Endothelial cell (in vitro differentiated cells): ENCODE measurements at regions not wholly inside any gene's neighbourhood (a gene's known extent, or its start where the extent isn't known, plus 50 kb on each side); places are given as distances from the start of the nearest gene placed in this dataset.
"Not testable (repeated sequence)": the region's sequence is repeated elsewhere in the genome, so short reads cannot be mapped to it uniquely, and the experiment has no call there.

Experiments used
- DNase-seq: peaks from one replicate; pipeline ENCODE4 v3.0.0; 2021; ENCODE audit warnings: low spot score
- H3K27ac Mint-ChIP-seq: one replicate; pipeline ENCODE4 v1.8.0; 2021; ENCODE audit warnings: mixed read lengths, inconsistent platforms; ENCODE audit not compliant: unreplicated experiment
- H3K27me3 Mint-ChIP-seq: one replicate; pipeline ENCODE4 v1.8.0; 2021; ENCODE audit warnings: mild to moderate bottlenecking, moderate library complexity, mixed read lengths, inconsistent platforms; ENCODE audit not compliant: unreplicated experiment
- H3K36me3 Mint-ChIP-seq: one replicate; pipeline ENCODE4 v1.8.0; 2021; ENCODE audit warnings: mild to moderate bottlenecking, low read depth, mixed read lengths, inconsistent platforms; ENCODE audit not compliant: unreplicated experiment
- H3K4me1 Mint-ChIP-seq: one replicate; pipeline ENCODE4 v1.8.0; 2021; ENCODE audit warnings: mild to moderate bottlenecking, mixed read lengths, inconsistent platforms; ENCODE audit not compliant: unreplicated experiment
- H3K4me3 Mint-ChIP-seq: one replicate; pipeline ENCODE4 v1.8.0; 2021; ENCODE audit warnings: mild to moderate bottlenecking, mixed read lengths, inconsistent platforms; ENCODE audit not compliant: unreplicated experiment
- H3K9me3 Mint-ChIP-seq: one replicate; pipeline ENCODE4 v1.8.0; 2021; ENCODE audit warnings: mixed read lengths, inconsistent platforms; ENCODE audit not compliant: unreplicated experiment
- TF ChIP-seq, protein P1 (sequence below): fragments of 200-600 bp; sonication (generic); IDR thresholded peaks from one replicate; pipeline ENCODE4 v1.5.0; 2021; ENCODE audit warnings: antibody characterized with exemption; ENCODE audit not compliant: unreplicated experiment

DNA sequence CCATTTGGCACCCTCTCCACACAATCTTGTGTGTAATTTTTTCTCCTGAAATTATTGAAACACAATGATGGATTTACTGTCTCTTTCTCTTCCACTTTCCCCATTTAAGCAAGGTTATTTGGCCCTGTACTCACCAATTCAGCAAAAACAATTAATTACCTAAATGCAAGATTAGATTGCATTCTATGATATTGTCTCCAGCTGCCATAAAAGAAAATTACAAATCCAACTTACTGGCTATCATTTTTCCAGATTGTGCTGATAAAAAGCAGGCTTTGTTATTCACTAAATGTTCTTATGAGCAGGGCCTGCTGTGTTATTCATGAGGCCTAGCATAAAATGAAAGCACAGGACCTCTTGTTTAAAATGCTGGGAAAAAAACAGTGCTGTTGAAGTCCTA lies 95.8 kb upstream of the IRAK1BP1 start:
- Mint-ChIP-seq H3K27me3 (no peaks in the 10 kb centered on the region), H3K9me3 (no peaks in the 10 kb centered on the region), H3K4me3 (no peak overlapping the region), H3K36me3 (peaks cover 4% of the 10 kb centered on the region), H3K4me1 (peaks cover 5% of the 10 kb centered on the region), H3K27ac (no peak overlapping the region)
- DNase-seq, result no peak
- TF ChIP-seq, protein P1, sequence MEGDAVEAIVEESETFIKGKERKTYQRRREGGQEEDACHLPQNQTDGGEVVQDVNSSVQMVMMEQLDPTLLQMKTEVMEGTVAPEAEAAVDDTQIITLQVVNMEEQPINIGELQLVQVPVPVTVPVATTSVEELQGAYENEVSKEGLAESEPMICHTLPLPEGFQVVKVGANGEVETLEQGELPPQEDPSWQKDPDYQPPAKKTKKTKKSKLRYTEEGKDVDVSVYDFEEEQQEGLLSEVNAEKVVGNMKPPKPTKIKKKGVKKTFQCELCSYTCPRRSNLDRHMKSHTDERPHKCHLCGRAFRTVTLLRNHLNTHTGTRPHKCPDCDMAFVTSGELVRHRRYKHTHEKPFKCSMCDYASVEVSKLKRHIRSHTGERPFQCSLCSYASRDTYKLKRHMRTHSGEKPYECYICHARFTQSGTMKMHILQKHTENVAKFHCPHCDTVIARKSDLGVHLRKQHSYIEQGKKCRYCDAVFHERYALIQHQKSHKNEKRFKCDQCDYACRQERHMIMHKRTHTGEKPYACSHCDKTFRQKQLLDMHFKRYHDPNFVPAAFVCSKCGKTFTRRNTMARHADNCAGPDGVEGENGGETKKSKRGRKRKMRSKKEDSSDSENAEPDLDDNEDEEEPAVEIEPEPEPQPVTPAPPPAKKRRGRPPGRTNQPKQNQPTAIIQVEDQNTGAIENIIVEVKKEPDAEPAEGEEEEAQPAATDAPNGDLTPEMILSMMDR, result no peak

GRCh38 chr6:78781001-78781400 lies 86.3 kb upstream of the IRAK1BP1 start:
- Mint-ChIP-seq H3K9me3 (peaks cover 6% of the 10 kb centered on the region), H3K36me3 (peaks cover 5% of the 10 kb centered on the region), H3K4me3 (no peak overlapping the region), H3K27ac (no peak overlapping the region), H3K27me3 (no peaks in the 10 kb centered on the region), H3K4me1 (no peaks in the 10 kb centered on the region)
- TF ChIP-seq, protein P1, result no peak
- DNase-seq, result no peak

DNA sequence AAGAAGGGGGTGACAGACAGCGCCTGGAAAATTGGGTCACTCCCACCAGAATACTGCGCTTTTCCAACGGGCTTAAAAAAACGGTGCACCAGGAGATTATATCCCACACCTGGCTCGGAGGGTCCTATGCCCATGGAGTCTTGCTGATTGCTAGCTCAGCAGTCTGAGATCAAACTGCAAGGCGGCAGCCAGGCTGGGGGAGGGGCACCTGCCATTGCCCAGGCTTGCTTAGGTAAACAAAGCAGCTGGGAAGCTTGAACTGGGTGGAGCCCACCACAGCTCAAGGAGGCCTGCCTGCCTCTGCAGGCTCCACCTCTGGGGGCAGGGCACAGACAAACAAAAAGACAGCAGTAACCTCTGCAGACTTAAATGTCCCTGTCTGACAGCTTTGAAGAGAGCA lies 84.0 kb upstream of the IRAK1BP1 start:
- not testable (repeated sequence) for DNase-seq, H3K4me1 Mint-ChIP-seq, H3K36me3 Mint-ChIP-seq, H3K9me3 Mint-ChIP-seq, H3K27ac Mint-ChIP-seq, H3K27me3 Mint-ChIP-seq, H3K4me3 Mint-ChIP-seq

DNA sequence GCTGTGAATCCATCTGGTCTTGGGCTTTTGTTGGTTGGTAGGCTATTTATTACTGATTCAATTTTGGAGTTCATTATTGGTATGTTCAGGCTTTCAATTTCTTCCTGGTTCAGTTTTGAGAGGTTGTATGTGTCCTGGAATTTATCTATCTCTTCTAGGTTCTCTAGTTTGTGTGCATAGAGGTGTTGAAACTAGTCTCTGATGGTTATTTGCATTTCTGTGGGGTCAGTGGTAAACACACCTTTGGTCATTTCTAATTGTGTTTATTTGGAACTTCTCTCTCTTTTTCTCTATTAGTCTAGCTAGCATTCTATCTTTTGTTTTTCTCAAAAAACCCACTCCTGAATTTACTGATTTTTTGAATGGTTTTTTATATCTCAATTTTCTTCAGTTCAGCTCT lies 70.1 kb upstream of the IRAK1BP1 start:
- Mint-ChIP-seq H3K9me3 (no peaks in the 10 kb centered on the region), H3K27ac (no peak overlapping the region), H3K27me3 (peaks cover 2% of the 10 kb centered on the region), H3K36me3 (no peaks in the 10 kb centered on the region), H3K4me3 (no peak overlapping the region), H3K4me1 (no peaks in the 10 kb centered on the region)
- TF ChIP-seq, protein P1, result no peak
- DNase-seq, result no peak

- Mint-ChIP-seq H3K4me1 (no peaks in the 10 kb centered on the region), H3K9me3 (no peaks in the 10 kb centered on the region)
- DNase-seq, result no peak
These were observed 67.7 kb upstream of the IRAK1BP1 start for GRCh38 chr6:78799682-78800081.

DNA sequence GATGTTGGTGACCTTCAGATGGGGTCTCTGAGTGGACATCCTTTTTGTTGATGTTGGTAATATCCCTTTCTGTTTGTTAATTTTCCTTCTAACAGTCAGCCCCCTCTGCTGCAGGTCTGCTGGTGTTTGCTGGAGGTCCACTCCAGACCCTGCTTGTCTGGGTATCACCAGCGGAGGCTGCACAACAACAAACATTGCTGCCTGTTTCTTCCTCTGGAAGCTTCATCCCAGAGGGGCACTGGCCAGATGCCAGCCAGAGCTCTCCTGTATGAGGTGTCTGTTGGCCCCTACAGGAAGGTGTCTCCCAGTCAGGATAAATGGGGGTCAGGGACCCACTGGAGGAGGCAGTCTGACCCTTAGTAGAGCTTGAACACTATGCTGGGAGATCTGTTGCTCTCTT lies 60.6 kb upstream of the IRAK1BP1 start:
- H3K9me3 Mint-ChIP-seq, H3K4me1 Mint-ChIP-seq, DNase-seq, H3K27me3 Mint-ChIP-seq, H3K4me3 Mint-ChIP-seq, H3K27ac Mint-ChIP-seq, H3K36me3 Mint-ChIP-seq: not testable (repeated sequence)

More at GRCh38 chr6:78799682-78800081, 67.7 kb upstream of the IRAK1BP1 start:
- no peak overlapping the region for H3K27ac Mint-ChIP-seq
- H3K36me3 Mint-ChIP-seq, result no peaks in the 10 kb centered on the region
- peaks cover 2% of the 10 kb centered on the region for H3K27me3 Mint-ChIP-seq
- TF ChIP-seq, protein P1, result no peak
- no peak overlapping the region for H3K4me3 Mint-ChIP-seq

DNA sequence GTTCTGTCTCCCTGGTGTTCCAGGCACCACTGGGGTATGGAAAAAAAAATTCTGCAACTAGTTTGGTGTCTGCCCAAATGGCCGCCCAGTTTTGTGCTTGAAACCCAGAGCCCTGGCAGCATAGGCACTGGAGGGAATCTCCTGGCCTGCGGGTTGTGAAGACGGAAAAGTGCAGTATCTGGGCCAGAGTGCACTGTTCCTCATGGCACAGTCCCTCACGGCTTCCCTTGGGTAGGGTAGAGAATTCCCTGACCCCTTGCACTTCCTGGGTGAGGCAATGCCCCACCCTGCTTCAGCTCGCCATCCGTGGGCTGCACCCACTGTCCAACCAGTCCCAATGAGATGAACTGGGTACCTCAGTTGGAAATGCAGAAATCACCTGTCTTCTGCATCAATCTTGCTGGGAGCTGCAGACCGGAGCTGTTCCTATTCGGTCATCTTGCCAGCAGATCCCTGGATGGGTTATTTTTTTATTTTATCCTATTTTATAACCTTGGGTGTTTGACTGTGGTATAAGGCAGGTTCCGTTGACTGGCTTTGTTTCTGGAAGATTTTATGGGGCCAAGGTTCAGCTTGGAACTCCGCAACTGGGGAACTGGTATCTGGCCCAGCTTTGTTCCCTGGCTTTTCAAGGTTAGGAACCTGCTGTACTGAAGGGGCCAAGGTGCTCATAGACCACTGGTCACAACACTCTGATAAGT lies 59.5 kb upstream of the IRAK1BP1 start:
- not testable (repeated sequence) for H3K4me3 Mint-ChIP-seq, H3K9me3 Mint-ChIP-seq, H3K27ac Mint-ChIP-seq, H3K36me3 Mint-ChIP-seq, H3K27me3 Mint-ChIP-seq, DNase-seq, H3K4me1 Mint-ChIP-seq
